ENCODE measurements at regions not wholly inside any gene's neighbourhood (a gene's known extent, or its start where the extent isn't known, plus 50 kb on each side); places are given as distances from the start of the nearest gene placed in this dataset.
A peak's percentile ranks its signal among the peaks of the same experiment; 100 is the strongest.
"Not testable (repeated sequence)": the region's sequence is repeated elsewhere in the genome, so short reads cannot be mapped to it uniquely, and the experiment has no call there.

DNA sequence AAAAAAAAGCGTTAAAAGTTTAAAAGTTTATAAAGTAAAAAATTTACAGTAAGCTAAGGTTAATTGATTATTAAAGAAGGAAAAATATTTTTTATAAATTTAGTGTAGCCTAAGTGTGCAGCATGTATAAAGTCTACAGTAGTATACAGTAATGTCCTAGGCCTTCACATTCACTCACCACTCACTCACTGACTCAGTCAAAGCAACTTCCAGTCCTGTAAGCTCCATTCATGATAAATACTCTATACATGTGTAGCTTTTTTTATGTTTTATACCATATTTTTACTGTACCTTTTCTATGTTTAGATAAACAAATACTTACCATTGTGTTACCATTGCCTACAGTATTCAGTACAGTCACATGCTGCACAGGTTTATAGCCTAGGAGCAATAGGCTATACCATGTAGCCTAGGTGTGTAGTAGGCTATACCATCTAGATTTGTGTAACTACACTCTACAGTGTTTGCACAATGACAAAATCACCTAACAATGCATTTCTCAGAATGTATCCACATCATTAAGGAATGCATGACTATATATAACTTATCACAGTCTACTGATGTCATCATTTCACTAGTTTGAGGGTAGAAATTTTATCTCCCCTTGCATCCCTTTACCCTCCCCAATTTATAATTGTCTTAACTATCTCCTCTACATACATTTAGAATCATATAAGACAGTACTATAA, 158.4 kb upstream of the USP9X start:
- H3K4me1 ChIP-seq (replicated peaks); H3K4me3 ChIP-seq; H3K9me3 ChIP-seq (replicated peaks); DNase-seq (ENCODE audit: low read depth in 1 of 2, low spot score in 2 of 2); H3K36me3 ChIP-seq; H3K27ac ChIP-seq; H3K27me3 ChIP-seq (replicated peaks): not testable (repeated sequence)

- H3K9me3 ChIP-seq (replicated peaks), result no peaks in the 10 kb centered on the region
- H3K27me3 ChIP-seq (replicated peaks), result no peaks in the 10 kb centered on the region
- H3K36me3 ChIP-seq, result no peaks in the 10 kb centered on the region
- peaks cover 7% of the 10 kb centered on the region for H3K4me1 ChIP-seq (replicated peaks)
- DNase-seq (ENCODE audit: low read depth in 1 of 2, low spot score in 2 of 2), result no peak
- H3K27ac ChIP-seq, result no peak overlapping the region
- H3K4me3 ChIP-seq, result no peak overlapping the region
Observed at GRCh38 chrX:40928076-40928475, 157.2 kb upstream of the USP9X start.

DNA sequence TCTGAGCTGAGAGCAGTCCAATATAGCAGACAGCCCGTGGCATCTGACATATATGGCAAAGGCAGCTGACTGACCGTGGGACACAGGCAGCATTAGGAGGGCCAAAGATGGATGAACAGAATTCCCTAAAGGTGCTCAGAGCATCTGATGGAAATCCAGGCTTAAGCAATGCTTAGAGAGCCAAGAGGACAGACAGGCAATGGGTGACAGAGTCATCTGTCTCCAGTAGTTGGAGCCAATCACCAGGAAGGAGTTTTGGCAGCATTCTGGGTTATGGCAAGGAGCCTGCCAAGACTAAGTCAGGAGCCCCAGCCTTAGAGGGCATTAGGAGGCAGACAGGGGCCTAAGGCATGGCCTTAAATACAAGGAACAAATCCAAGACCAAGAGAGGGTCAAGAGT, 153.3 kb upstream of the USP9X start:
- H3K9me3 ChIP-seq (replicated peaks), result no peaks in the 10 kb centered on the region
- no peaks in the 10 kb centered on the region for H3K36me3 ChIP-seq
- no peak for DNase-seq (ENCODE audit: low read depth in 1 of 2, low spot score in 2 of 2)
- no peak overlapping the region for H3K4me3 ChIP-seq
- H3K4me1 ChIP-seq (replicated peaks), result peaks cover 18% of the 10 kb centered on the region
- H3K27me3 ChIP-seq (replicated peaks), result no peaks in the 10 kb centered on the region
- H3K27ac ChIP-seq, result no peak overlapping the region

DNA sequence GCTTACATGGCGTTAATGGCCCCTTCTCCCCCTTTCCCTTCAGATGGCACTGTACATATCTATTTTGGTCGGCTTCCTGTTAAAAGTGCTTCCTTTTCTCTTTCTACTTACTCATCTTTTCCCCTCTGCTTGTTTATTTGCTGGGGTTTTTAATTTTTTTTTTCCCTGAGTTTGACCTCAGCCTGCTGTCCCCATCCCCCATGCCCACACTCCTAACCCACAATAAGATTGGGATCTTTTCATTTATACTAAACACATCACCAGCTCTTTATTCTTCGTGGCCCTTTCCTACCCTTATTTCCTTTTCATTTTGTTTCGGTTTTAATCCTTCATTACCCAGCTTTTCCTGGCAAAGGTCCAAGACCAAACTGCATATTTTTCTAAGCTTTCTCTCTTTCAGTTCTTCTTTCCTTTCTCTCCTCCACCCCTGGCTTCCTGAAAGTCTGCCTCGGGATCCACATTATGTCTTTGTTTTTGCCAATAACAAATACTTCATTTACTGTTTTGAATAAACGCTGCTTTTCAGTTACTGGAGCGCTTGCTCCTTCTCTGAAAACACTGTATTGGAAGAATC, 152.0 kb upstream of the USP9X start:
- Histone ChIP-seq H3K27me3 (replicated peaks) (no peaks in the 10 kb centered on the region), H3K4me1 (replicated peaks) (peaks cover 18% of the 10 kb centered on the region), H3K27ac (peak overlapping the region; percentile 88), H3K9me3 (replicated peaks) (no peaks in the 10 kb centered on the region), H3K4me3 (peak overlapping the region; percentile 27), H3K36me3 (no peaks in the 10 kb centered on the region)
- DNase-seq (ENCODE audit: low read depth in 1 of 2, low spot score in 2 of 2), result peak; percentile 48 to 64

GRCh38 chrX:40933706-40934425, 151.4 kb upstream of the USP9X start:
- peak in 1 of 2 experiments; percentile 48 for DNase-seq (ENCODE audit: low read depth in 1 of 2, low spot score in 2 of 2)
- Histone ChIP-seq H3K27me3 (replicated peaks) (no peaks in the 10 kb centered on the region), H3K27ac (peak overlapping the region; percentile 88), H3K9me3 (replicated peaks) (no peaks in the 10 kb centered on the region), H3K4me3 (peak overlapping the region; percentile 27), H3K4me1 (replicated peaks) (peaks cover 18% of the 10 kb centered on the region), H3K36me3 (no peaks in the 10 kb centered on the region)

GRCh38 chrX:40936827-40937226, 148.4 kb upstream of the USP9X start:
- H3K9me3 ChIP-seq (replicated peaks), result no peaks in the 10 kb centered on the region
- no peaks in the 10 kb centered on the region for H3K36me3 ChIP-seq
- H3K27me3 ChIP-seq (replicated peaks), result no peaks in the 10 kb centered on the region
- no peak overlapping the region for H3K27ac ChIP-seq
- DNase-seq (ENCODE audit: low read depth in 1 of 2, low spot score in 2 of 2), result no peak
- H3K4me3 ChIP-seq, result no peak overlapping the region
- peaks cover 18% of the 10 kb centered on the region for H3K4me1 ChIP-seq (replicated peaks)

DNA sequence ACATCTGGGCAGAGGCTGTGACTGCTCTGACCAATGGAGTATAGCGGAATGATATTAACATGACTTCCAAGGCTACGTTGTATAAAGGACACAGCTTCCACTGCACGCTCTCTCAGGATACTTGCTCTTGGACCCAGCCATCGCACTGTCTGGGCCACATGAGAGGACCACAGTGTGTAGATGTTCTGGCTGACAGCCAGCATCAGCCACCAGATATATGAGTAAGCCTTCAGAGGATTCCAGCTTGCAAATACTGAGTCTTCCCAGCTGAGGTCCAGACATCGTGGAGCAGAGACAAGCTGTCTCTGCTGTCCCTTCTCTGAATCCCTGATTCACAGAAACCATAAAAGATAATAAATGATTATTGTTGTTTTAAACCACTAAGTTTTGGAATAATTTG, 146.8 kb upstream of the USP9X start:
- H3K27ac ChIP-seq, result no peak overlapping the region
- DNase-seq (ENCODE audit: low read depth in 1 of 2, low spot score in 2 of 2), result peak; percentile 10 to 48

DNA sequence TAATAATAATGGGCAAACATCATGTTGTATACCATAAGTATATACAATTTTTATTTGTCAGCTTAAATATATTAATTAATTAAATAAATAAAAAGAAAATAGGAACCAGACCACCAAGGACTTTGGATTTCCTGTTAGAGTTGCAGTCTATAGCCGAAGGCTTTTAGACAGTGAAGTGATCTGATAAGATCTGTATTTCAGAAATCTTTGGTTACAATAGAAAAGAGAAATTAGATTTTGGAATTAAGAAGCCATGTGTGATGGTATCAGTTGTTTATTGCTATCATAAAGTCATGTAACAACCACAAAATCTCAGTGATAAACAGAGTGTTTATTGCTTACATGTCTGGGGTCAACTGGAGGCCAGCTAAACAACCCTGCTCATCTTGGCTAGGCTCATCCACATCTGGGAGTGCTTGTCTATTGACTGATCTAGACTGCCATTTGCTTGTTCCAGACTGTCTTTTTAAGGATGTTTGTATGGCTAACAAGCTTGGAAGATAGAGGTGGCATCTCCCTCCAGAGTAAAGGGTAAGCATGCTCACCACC, 142.1 kb upstream of the USP9X start:
- no peak for DNase-seq (ENCODE audit: low read depth in 1 of 2, low spot score in 2 of 2)
- no peaks in the 10 kb centered on the region for H3K9me3 ChIP-seq (replicated peaks)
- H3K36me3 ChIP-seq, result no peaks in the 10 kb centered on the region

More for the DNA sequence above, 146.8 kb upstream of the USP9X start:
- H3K4me1 ChIP-seq (replicated peaks), result peaks cover 10% of the 10 kb centered on the region
- H3K36me3 ChIP-seq, result no peaks in the 10 kb centered on the region
- H3K9me3 ChIP-seq (replicated peaks), result no peaks in the 10 kb centered on the region
- H3K27me3 ChIP-seq (replicated peaks), result no peaks in the 10 kb centered on the region
- H3K4me3 ChIP-seq, result no peak overlapping the region

DNA sequence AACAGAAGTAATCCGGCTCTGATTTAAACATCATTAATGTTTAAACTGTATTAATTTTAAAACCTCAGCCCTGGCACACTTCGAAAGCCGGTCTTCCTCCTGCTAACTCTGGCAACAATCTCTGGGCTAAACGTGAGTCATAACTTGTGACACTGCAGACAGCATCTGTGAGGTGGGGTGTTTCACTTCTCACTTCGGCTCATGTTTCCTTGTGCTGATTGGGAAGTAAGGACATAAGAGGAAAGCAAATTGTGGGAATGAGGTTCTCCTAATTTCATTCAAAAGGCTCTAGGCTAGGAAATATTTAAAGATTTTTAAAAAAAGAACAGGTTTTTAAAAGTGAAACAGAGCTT, 139.9 kb upstream of the USP9X start:
- DNase-seq (ENCODE audit: low read depth in 1 of 2, low spot score in 2 of 2), result no peak
- no peaks in the 10 kb centered on the region; the same call in 1 of the 2 replicates for H3K4me1 ChIP-seq (replicated peaks)
- H3K27ac ChIP-seq, result no peak overlapping the region

More for the DNA sequence above, 142.1 kb upstream of the USP9X start:
- Histone ChIP-seq H3K4me1 (replicated peaks) (no peaks in the 10 kb centered on the region; the same call in 1 of the 2 replicates), H3K27ac (no peak overlapping the region), H3K4me3 (no peak overlapping the region), H3K27me3 (replicated peaks) (no peaks in the 10 kb centered on the region)

DNA sequence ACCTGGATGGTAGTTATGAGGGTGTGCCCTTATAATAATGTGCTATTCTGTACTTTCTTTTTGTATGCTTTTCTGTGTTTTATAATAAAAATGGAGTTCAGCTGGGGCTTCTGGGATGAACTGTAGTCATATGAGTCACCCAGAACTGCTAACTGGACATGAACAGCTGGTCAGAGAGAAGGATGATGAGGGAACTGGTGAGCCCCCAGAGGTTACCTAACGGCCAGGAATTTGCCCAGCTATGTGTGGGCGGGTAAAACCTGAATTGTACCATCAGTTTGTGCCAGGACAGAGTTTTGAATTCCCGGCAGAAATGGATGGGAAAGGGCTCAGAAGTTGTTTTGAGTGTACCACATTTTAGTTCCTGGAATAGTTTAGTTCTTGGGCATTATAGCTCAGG, 138.0 kb upstream of the USP9X start:
- Histone ChIP-seq H3K27me3 (replicated peaks) (no peaks in the 10 kb centered on the region), H3K9me3 (replicated peaks) (no peaks in the 10 kb centered on the region), H3K27ac (no peak overlapping the region), H3K36me3 (no peaks in the 10 kb centered on the region), H3K4me1 (replicated peaks) (no peaks in the 10 kb centered on the region; the same call in 1 of the 2 replicates), H3K4me3 (no peak overlapping the region)
- DNase-seq (ENCODE audit: low read depth in 1 of 2, low spot score in 2 of 2), result no peak

More for the DNA sequence above, 139.9 kb upstream of the USP9X start:
- Histone ChIP-seq H3K36me3 (no peaks in the 10 kb centered on the region), H3K4me3 (no peak overlapping the region), H3K9me3 (replicated peaks) (no peaks in the 10 kb centered on the region), H3K27me3 (replicated peaks) (no peaks in the 10 kb centered on the region)

DNA sequence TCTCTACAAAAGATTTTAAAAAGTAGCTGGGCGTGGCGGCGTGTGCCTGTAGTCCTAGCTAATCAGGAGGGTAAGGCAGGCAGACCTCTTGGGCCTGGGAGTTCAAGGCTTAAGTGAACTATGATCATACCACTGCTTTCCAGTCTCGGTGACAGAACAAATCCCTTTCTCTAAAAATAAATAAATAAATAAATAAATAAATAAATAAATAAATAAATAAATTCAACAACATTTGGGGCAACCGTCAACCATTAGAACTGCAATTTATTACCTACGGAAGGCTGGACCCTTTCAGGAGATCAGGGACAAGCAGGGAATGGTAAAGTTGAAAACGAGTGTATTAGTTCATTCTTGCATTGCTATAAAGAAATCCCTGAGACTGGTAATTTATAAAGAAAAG, 136.2 kb upstream of the USP9X start:
- no peaks in the 10 kb centered on the region for H3K36me3 ChIP-seq
- H3K4me3 ChIP-seq, result no peak overlapping the region
- no peak for DNase-seq (ENCODE audit: low read depth in 1 of 2, low spot score in 2 of 2)
- H3K27ac ChIP-seq, result no peak overlapping the region
- no peaks in the 10 kb centered on the region for H3K27me3 ChIP-seq (replicated peaks)
- H3K4me1 ChIP-seq (replicated peaks), result no peaks in the 10 kb centered on the region; the same call in 1 of the 2 replicates
- H3K9me3 ChIP-seq (replicated peaks), result no peaks in the 10 kb centered on the region

DNA sequence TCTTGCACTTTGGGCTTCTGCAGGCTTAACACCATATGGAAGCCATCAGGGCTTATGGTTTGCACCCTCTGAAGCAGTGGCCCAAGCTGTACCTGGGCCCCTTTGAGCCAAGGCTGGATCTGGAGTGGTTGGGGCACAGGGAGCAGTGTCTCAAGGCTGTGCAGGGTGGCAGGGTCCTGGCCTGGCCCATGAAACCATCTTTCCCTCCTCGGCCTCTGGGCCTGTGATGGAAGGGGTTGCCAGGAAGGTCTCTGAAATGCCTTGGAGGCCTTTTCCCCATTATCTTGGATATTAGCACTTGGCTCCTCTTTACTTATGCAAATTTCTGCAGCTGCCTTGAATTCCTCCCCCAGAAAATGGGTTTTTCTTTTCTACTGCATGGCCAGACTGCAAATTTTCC, 134.7 kb upstream of the USP9X start:
- DNase-seq (ENCODE audit: low read depth in 1 of 2, low spot score in 2 of 2), result no peak
- Histone ChIP-seq H3K27ac (no peak overlapping the region), H3K4me3 (no peak overlapping the region), H3K27me3 (replicated peaks) (no peaks in the 10 kb centered on the region), H3K4me1 (replicated peaks) (no peaks in the 10 kb centered on the region), H3K36me3 (no peaks in the 10 kb centered on the region), H3K9me3 (replicated peaks) (no peaks in the 10 kb centered on the region)

DNA sequence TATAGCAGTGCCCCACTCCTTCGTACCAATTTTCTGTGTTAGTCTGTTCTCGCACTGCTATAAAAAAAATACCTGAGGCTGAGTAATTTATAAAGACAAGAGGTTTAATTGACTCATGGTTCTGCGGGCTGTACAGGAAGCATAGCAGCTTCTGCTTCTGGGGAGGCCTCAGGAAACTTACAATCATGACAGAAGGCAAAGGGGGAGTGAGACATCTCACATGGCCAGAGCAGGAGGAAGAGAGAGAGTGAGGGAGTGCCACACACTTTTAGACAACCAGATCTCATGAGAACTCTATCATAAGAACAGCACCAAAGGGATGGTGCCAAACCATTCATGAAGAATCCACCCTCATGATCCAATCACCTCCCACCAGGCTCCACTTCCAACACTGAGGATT, 133.8 kb upstream of the USP9X start:
- not testable (repeated sequence) for H3K4me1 ChIP-seq (replicated peaks); H3K9me3 ChIP-seq (replicated peaks); H3K36me3 ChIP-seq; H3K4me3 ChIP-seq; DNase-seq (ENCODE audit: low read depth in 1 of 2, low spot score in 2 of 2); H3K27me3 ChIP-seq (replicated peaks); H3K27ac ChIP-seq

DNA sequence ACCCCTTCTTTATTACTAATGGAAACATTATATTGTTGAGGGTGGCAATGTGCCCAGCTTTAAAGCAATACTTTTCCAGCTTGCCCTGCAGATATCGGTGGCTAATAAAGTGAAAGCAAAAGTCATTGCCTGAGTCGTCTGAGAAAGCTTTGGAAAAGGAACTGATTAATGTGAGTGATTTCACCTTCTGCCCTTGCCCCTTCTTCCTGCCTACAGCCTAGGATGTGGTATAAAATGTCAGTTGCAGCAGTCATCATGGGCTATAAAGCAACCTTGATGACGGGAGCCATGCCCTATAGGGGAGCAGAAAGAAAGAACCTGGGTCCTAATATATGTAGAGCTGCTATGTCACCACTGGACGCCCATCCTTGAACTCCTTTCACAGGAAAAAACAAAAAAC, 132.4 kb upstream of the USP9X start:
- no peaks in the 10 kb centered on the region for H3K9me3 ChIP-seq (replicated peaks)
- H3K27me3 ChIP-seq (replicated peaks), result no peaks in the 10 kb centered on the region
- no peaks in the 10 kb centered on the region for H3K36me3 ChIP-seq
- H3K4me3 ChIP-seq, result peak overlapping the region; percentile 10; the same call in 1 of the 2 replicates
- no peak overlapping the region for H3K27ac ChIP-seq
- DNase-seq (ENCODE audit: low read depth in 1 of 2, low spot score in 2 of 2), result no peak
- H3K4me1 ChIP-seq (replicated peaks), result no peaks in the 10 kb centered on the region

Data from SJSA1 (cell line).